IMR-90 (cell line): ENCODE measurements at regions not wholly inside any gene's neighbourhood (a gene's known extent, or its start where the extent isn't known, plus 50 kb on each side); places are given as distances from the start of the nearest gene placed in this dataset.

Experiments used
- CEBPB ChIP-seq: IDR thresholded peaks from 2 replicates; pipeline ENCODE4 v1.6.1; 2012; ENCODE audit warnings: low read depth, low read length, improper control_type of control experiment
- CTCF ChIP-seq: conservative IDR thresholded peaks from 2 replicates; pipeline ENCODE4 v1.5.1; 2012; ENCODE audit warnings: mild to moderate bottlenecking, low read depth, low read length, improper control_type of control experiment
- POLR2A ChIP-seq: IDR thresholded peaks from 2 replicates; pipeline ENCODE4 v1.6.1; 2012; ENCODE audit warnings: mild to moderate bottlenecking, low read depth, low read length
- RAD21 ChIP-seq: IDR thresholded peaks from 2 replicates; pipeline ENCODE4 v1.6.1; 2012; ENCODE audit warnings: low read length, improper control_type of control experiment
- SMC3 ChIP-seq: fragments of 150-350 bp; IDR thresholded peaks from 2 replicates; pipeline ENCODE4 v1.6.1; 2016; ENCODE audit warnings: low read depth, mild to moderate bottlenecking, antibody characterized with exemption, low read length, moderate library complexity

- TF ChIP-seq SMC3 = no peak
- TF ChIP-seq CTCF = no peak
- no peak for TF ChIP-seq POLR2A
- TF ChIP-seq RAD21 = no peak
- no peak for TF ChIP-seq CEBPB
Observed at GRCh38 chr6:74851596-74851995, 354.3 kb downstream of the COL12A1 start.
